Activated CD8-positive, alpha-beta T cell treated with anti-CD3 and anti-CD28 coated beads for 36 hours (primary cell): ENCODE measurements at regions not wholly inside any gene's neighbourhood (a gene's known extent, or its start where the extent isn't known, plus 50 kb on each side); places are given as distances from the start of the nearest gene placed in this dataset.

Source experiments
- ATAC-seq: fragments of 200-7000 bp; cut with Tn5 transposase; one replicate; pipeline ENCODE4 v1.10.0; 2021; ENCODE audit warnings: mild to moderate bottlenecking, moderate library complexity
- CTCF ChIA-PET: fragments of 350-600 bp; sonication (Branson Sonifier 250); formaldehyde crosslinking; loops from one replicate; lab custom pipeline; 2021; ENCODE audit warnings: antibody characterized with exemption; lab: Charles Lee
- POLR2A ChIA-PET: fragments of 350-600 bp; sonication (Branson Sonifier 250); formaldehyde crosslinking; loops from one replicate; lab custom pipeline; 2021; ENCODE audit warnings: antibody characterized with exemption; lab: Charles Lee
- DNase-seq: peaks from one replicate; pipeline ENCODE4 v3.0.0-alpha.2; 2020
- H3K27ac Mint-ChIP-seq: one replicate; pipeline ENCODE4 v1.8.0; 2021; ENCODE audit warnings: mild to moderate bottlenecking, mixed read lengths
- H3K27me3 Mint-ChIP-seq: one replicate; pipeline ENCODE4 v1.8.0; 2021; ENCODE audit warnings: mixed read lengths
- H3K36me3 Mint-ChIP-seq: one replicate; pipeline ENCODE4 v1.8.0; 2021; ENCODE audit warnings: low read depth, mixed read lengths
- H3K4me1 Mint-ChIP-seq: one replicate; pipeline ENCODE4 v1.8.0; 2021; ENCODE audit warnings: low read depth, mixed read lengths
- H3K4me3 Mint-ChIP-seq: one replicate; pipeline ENCODE4 v1.8.0; 2021; ENCODE audit warnings: mild to moderate bottlenecking, moderate library complexity, mixed read lengths
- H3K9me3 Mint-ChIP-seq: one replicate; pipeline ENCODE4 v1.8.0; 2021; ENCODE audit warnings: mixed read lengths
- intact Hi-C: fragments of 100-400 bp; cut with micrococcal nuclease; formaldehyde crosslinking; loops from one replicate; pipeline ENCODE4 v1.10.0; 2022
- TF ChIP-seq, protein P1 (sequence below): fragments of 200-600 bp; IDR thresholded peaks from one replicate; pipeline ENCODE4 v1.8.0; 2022; ENCODE audit warnings: antibody characterized with exemption, mild to moderate bottlenecking

DNA sequence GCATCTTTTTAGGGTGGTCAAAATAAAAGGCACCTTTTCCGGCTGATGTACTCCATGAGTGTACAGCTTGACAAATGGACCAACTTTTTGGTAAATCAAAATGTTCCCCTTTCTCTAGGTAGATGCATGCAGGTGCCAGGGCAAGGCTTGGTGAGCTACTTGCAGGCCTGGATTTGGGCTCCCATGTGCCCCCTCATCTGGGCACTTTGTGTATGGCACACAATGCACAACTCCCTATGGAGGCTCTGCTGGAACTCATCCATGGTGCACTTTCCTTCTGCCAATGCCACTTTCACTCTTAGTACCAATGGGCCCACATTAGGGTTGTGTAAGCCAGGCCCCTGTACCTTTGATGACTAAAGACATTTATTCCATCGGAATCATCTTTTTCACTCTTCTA lies 300.8 kb downstream of the SDHAF3 start:
- H3K9me3 Mint-ChIP-seq, result no peaks in the 10 kb centered on the region
- DNase-seq (peak; percentile 5), ATAC-seq (no peak)
- H3K36me3 Mint-ChIP-seq, result no peaks in the 10 kb centered on the region
- POLR2A ChIA-PET, result no interaction called here
- intact Hi-C loops, result no loop called here
- H3K27me3 Mint-ChIP-seq, result no peaks in the 10 kb centered on the region
- CTCF ChIA-PET, result no interaction called here
- H3K4me1 Mint-ChIP-seq, result no peaks in the 10 kb centered on the region
- no peak overlapping the region for H3K4me3 Mint-ChIP-seq
- TF ChIP-seq, protein P1, sequence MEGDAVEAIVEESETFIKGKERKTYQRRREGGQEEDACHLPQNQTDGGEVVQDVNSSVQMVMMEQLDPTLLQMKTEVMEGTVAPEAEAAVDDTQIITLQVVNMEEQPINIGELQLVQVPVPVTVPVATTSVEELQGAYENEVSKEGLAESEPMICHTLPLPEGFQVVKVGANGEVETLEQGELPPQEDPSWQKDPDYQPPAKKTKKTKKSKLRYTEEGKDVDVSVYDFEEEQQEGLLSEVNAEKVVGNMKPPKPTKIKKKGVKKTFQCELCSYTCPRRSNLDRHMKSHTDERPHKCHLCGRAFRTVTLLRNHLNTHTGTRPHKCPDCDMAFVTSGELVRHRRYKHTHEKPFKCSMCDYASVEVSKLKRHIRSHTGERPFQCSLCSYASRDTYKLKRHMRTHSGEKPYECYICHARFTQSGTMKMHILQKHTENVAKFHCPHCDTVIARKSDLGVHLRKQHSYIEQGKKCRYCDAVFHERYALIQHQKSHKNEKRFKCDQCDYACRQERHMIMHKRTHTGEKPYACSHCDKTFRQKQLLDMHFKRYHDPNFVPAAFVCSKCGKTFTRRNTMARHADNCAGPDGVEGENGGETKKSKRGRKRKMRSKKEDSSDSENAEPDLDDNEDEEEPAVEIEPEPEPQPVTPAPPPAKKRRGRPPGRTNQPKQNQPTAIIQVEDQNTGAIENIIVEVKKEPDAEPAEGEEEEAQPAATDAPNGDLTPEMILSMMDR, result no peak
- H3K27ac Mint-ChIP-seq, result no peak overlapping the region

DNA sequence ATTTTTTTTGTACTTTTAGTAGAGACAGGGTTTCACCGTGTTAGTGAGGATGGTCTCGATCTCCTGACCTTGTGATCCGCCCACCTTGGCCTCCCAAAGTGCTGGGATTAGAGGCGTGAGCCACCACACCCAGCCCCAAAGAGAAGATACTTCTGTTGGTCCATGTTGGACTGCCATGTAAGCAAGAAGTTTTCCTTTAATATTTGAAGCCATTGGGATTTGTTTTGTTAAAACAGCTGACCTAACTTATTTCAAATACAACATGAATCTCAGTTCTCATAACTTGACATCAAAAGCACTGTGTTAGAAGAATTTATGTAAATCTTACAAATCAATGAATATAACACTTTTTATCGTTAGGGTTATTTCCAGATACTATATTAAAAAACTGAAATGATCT lies 302.4 kb downstream of the SDHAF3 start:
- Mint-ChIP-seq H3K27ac (no peak overlapping the region), H3K36me3 (no peaks in the 10 kb centered on the region), H3K4me3 (no peak overlapping the region), H3K9me3 (peaks cover 2% of the 10 kb centered on the region), H3K4me1 (no peaks in the 10 kb centered on the region), H3K27me3 (no peaks in the 10 kb centered on the region)
- no peak for DNase-seq
- ChIA-PET POLR2A (no interaction called here), CTCF (no interaction called here)
- TF ChIP-seq, protein P1, result no peak
- intact Hi-C loops, result no loop called here
- ATAC-seq, result no peak

DNA sequence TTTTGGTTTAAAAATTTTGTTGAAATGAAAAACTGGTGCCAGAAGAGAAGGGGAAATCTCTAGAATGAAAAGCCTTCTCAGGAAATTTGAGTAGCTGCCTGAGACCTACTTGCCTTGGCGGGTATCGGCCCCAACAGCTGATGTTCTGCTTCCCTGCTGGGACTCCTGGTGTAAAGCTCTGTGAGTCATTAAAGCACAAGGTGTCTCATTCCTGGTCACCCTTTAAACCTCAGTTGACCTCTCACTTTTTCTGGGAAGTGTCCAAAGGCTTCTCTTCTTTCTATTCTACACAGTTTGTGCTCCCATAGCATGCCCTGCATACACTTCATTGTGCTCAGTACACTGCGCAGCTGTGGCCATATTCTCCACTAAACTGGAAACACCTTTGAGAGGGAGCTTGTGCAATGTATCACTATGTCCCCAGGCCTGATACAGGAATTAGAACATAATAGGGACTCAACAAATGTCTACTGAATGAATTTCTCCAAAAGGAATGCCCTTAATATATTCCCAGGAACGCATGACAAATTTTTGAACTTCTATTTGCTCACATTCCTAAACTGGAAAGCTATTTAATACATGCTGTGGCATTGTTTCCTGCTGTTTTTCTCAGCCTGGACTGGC lies 303.9 kb downstream of the SDHAF3 start:
- TF ChIP-seq, protein P1, result no peak
- H3K9me3 Mint-ChIP-seq, result peaks cover 2% of the 10 kb centered on the region
- H3K27me3 Mint-ChIP-seq, result no peaks in the 10 kb centered on the region
- no peaks in the 10 kb centered on the region for H3K36me3 Mint-ChIP-seq
- DNase-seq (no peak), ATAC-seq (no peak)
- POLR2A ChIA-PET, result no interaction called here
- no peak overlapping the region for H3K4me3 Mint-ChIP-seq
- intact Hi-C loops, result no loop called here
- no peaks in the 10 kb centered on the region for H3K4me1 Mint-ChIP-seq
- H3K27ac Mint-ChIP-seq, result no peak overlapping the region
- CTCF ChIA-PET, result no interaction called here

DNA sequence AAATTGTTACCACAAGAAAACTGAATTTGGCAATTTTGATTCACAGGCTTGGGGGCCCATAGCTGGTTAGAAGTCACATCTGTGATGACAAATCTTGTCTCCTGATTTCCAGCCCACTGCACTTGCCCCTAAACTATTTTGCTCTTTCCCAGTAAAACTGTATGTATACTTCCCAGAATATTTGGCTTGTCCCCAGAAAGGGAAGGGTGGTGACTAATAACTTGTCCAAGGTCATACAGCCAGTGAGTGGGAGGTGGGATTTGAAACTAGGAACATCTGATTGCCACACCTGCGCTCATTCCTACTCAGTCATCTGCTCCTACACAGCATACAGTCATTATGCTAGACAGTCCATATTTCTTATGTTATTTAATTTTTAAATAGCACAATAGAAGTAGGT lies 304.5 kb downstream of the SDHAF3 start:
- ATAC-seq (no peak), DNase-seq (no peak)
- Mint-ChIP-seq H3K27ac (no peak overlapping the region), H3K27me3 (no peaks in the 10 kb centered on the region), H3K4me1 (no peaks in the 10 kb centered on the region), H3K9me3 (peaks cover 2% of the 10 kb centered on the region), H3K4me3 (no peak overlapping the region), H3K36me3 (no peaks in the 10 kb centered on the region)
- intact Hi-C loops, result no loop called here
- TF ChIP-seq, protein P1, result no peak
- ChIA-PET CTCF (no interaction called here), POLR2A (no interaction called here)

DNA sequence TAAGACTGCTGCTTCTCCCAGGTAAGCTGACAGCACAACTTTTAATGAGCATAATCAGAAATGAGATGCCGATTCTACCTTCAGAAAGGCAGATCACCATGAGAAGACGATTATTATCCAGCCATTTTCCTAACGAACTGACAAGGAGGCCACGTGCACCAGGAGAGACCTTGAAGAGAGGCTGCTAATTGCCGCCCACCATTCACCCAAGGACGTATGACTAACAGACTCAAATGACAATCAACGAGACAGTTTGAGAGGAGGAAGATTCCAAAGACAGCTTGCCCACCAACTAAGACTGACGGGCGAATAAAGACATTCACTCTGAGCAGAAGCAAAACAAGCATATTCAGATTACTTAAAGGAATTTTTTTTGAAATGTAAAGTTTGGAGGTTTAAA lies 301.9 kb upstream of the TAC1 start:
- ATAC-seq (no peak), DNase-seq (no peak)
- Mint-ChIP-seq H3K9me3 (no peaks in the 10 kb centered on the region), H3K27ac (no peak overlapping the region), H3K4me1 (no peaks in the 10 kb centered on the region), H3K27me3 (no peaks in the 10 kb centered on the region), H3K4me3 (no peak overlapping the region), H3K36me3 (no peaks in the 10 kb centered on the region)
- POLR2A ChIA-PET, result no interaction called here
- CTCF ChIA-PET, result no interaction called here
- TF ChIP-seq, protein P1, result no peak
- intact Hi-C loops, result no loop called here
